ENCODE measurements at regions not wholly inside any gene's neighbourhood (a gene's known extent, or its start where the extent isn't known, plus 50 kb on each side); places are given as distances from the start of the nearest gene placed in this dataset.

DNA sequence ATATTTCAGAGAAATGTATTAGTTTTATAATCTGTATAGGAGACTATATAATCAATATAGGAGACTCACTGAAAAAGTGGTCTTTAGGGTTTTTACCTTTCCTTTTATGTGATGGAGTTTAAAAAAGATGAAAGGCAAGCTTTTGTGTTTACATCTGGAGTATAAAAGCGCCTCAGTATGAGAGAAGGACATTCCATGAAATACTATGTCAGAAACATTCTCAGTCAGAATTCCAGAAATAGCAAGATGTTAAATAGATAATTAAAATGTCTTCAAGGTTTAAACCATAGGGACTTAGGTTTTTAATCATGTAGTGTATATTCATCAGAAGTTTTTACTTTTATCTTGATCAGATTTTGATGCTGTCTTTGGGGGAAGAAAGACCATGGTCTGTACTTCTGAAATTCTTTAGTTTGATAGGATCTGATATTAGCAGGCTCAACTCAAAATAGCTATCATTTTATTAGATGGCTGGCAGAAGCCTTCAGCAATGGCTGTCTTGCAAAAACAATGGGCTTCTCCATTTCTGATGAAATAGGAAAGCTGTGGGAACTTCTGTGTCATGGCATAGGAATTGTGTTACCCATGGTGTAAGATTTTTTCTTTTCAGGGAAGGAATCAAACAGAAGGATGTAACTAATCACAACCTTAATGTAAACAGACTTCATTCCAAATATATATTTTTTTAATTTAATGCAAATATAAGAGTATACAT lies 209.6 kb upstream of the PLSCR5 start:
- in situ Hi-C loops (cut with MboI; ENCODE audit: low pct_unique_long_range_greater_than_20kb, low sequenced_read_pairs, unreplicated experiment), result no loop called here
- no peak for DNase-seq (ENCODE audit: low spot score)
- TF ChIP-seq, protein P1, sequence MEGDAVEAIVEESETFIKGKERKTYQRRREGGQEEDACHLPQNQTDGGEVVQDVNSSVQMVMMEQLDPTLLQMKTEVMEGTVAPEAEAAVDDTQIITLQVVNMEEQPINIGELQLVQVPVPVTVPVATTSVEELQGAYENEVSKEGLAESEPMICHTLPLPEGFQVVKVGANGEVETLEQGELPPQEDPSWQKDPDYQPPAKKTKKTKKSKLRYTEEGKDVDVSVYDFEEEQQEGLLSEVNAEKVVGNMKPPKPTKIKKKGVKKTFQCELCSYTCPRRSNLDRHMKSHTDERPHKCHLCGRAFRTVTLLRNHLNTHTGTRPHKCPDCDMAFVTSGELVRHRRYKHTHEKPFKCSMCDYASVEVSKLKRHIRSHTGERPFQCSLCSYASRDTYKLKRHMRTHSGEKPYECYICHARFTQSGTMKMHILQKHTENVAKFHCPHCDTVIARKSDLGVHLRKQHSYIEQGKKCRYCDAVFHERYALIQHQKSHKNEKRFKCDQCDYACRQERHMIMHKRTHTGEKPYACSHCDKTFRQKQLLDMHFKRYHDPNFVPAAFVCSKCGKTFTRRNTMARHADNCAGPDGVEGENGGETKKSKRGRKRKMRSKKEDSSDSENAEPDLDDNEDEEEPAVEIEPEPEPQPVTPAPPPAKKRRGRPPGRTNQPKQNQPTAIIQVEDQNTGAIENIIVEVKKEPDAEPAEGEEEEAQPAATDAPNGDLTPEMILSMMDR (IDR thresholded peaks at IDR 0.05; ENCODE audit: extremely low read depth, insufficient read depth, missing control alignments), result no peak

DNA sequence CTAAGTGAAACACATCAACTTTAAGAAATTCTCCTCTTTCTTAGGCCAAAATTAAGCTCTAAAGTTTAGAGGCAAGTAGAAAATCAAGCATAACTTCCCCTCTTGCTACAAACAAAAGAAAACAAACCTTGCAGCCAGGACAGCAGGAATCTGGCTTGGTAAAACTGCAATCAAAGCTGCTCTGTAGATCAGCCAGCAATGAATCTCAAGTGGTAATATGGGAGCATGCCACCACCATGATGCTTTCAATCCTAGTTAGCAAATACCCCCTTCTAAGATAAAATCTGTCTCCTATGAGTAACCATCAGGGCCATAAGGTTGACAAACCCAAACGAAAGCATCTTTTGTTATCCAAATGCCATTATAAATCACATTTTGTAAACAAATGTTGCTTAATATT lies 208.3 kb upstream of the PLSCR5 start:
- DNase-seq (ENCODE audit: low spot score), result no peak
- TF ChIP-seq, protein P1 (IDR thresholded peaks at IDR 0.05; ENCODE audit: extremely low read depth, insufficient read depth, missing control alignments), result no peak
- in situ Hi-C loops (cut with MboI; ENCODE audit: low pct_unique_long_range_greater_than_20kb, low sequenced_read_pairs, unreplicated experiment), result no loop called here

GRCh38 chr3:146803745-146804144 lies 198.6 kb upstream of the PLSCR5 start:
- DNase-seq (ENCODE audit: low spot score), result no peak
- TF ChIP-seq, protein P1 (IDR thresholded peaks at IDR 0.05; ENCODE audit: extremely low read depth, insufficient read depth, missing control alignments), result no peak

GRCh38 chr3:146801492-146801891 lies 196.3 kb upstream of the PLSCR5 start:
- TF ChIP-seq, protein P1 (IDR thresholded peaks at IDR 0.05; ENCODE audit: extremely low read depth, insufficient read depth, missing control alignments), result no peak
- in situ Hi-C loops (cut with MboI; ENCODE audit: low pct_unique_long_range_greater_than_20kb, low sequenced_read_pairs, unreplicated experiment), result no loop called here
- no peak for DNase-seq (ENCODE audit: low spot score)

More at GRCh38 chr3:146803745-146804144, 198.6 kb upstream of the PLSCR5 start:
- in situ Hi-C loops (cut with MboI; ENCODE audit: low pct_unique_long_range_greater_than_20kb, low sequenced_read_pairs, unreplicated experiment), result no loop called here

- in situ Hi-C loops (cut with MboI; ENCODE audit: low pct_unique_long_range_greater_than_20kb, low sequenced_read_pairs, unreplicated experiment), result no loop called here
- TF ChIP-seq, protein P1 (IDR thresholded peaks at IDR 0.05; ENCODE audit: extremely low read depth, insufficient read depth, missing control alignments), result no peak
- DNase-seq (ENCODE audit: low spot score), result no peak
These were observed 195.3 kb upstream of the PLSCR5 start for GRCh38 chr3:146800484-146800883.

GRCh38 chr3:146796078-146796477 lies 190.9 kb upstream of the PLSCR5 start:
- TF ChIP-seq, protein P1 (IDR thresholded peaks at IDR 0.05; ENCODE audit: extremely low read depth, insufficient read depth, missing control alignments), result no peak
- in situ Hi-C loops (cut with MboI; ENCODE audit: low pct_unique_long_range_greater_than_20kb, low sequenced_read_pairs, unreplicated experiment), result no loop called here
- DNase-seq (ENCODE audit: low spot score), result no peak

All from GM13977 (cell line).